ENCODE measurements at regions not wholly inside any gene's neighbourhood (a gene's known extent, or its start where the extent isn't known, plus 50 kb on each side); places are given as distances from the start of the nearest gene placed in this dataset.

DNA sequence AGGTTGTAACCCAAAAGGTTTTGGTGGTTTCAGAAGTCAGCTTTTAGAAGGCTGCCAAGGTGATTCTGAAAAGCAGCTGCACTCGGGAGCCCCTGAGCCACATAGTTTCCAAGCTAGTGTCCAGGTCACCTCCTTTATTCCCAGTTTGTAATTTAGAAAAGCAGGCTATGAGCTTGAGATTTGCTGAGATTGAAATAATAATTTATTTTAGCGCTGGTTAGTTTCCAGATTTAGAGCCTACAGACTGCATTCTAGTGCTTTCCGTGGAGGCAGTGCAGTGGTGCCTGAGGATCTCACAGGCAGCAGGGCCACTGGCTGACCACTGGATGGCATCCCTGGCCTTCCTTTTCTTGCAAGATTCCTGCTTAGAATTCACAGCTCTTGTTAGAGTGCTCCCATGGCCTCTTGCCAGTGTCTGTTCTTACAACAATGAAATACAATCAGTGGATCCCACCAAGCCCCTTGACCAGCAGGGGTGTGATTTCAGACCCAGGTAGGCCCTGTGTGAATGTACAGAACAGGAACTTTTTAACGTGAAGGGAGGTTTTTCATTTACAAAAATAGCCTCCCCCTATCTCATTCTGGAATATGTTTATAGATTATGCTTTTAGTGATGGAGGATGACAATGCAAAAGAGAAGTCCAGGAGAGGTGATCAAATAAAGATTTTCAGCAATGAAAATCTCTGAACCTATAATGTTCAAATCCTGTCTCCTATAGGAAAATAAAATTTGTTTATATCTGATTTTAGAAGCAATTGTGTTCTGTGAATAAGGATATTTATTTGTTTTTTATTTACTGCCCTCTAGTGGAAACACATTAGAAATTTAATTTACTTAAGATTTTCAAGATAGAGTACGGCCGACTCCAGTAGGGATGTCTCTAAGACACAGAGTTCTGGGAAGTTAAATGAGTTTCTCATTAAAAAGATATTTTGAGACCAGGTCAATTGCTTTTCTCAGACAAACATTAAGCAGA, 362.1 kb upstream of the STXBP6 start:
- Histone ChIP-seq H3K4me1 (no peaks in the 10 kb centered on the region), H3K4me3 (no peak overlapping the region), H3K27me3 (no peaks in the 10 kb centered on the region), H3K27ac (no peak overlapping the region), H3K36me3 (no peaks in the 10 kb centered on the region), H3K9me3 (no peaks in the 10 kb centered on the region)
- intact Hi-C loops (cut with DNase I; ENCODE audit: low total_unique reads), result no loop called here
- DNase-seq, result no peak
- TF ChIP-seq, protein P1, sequence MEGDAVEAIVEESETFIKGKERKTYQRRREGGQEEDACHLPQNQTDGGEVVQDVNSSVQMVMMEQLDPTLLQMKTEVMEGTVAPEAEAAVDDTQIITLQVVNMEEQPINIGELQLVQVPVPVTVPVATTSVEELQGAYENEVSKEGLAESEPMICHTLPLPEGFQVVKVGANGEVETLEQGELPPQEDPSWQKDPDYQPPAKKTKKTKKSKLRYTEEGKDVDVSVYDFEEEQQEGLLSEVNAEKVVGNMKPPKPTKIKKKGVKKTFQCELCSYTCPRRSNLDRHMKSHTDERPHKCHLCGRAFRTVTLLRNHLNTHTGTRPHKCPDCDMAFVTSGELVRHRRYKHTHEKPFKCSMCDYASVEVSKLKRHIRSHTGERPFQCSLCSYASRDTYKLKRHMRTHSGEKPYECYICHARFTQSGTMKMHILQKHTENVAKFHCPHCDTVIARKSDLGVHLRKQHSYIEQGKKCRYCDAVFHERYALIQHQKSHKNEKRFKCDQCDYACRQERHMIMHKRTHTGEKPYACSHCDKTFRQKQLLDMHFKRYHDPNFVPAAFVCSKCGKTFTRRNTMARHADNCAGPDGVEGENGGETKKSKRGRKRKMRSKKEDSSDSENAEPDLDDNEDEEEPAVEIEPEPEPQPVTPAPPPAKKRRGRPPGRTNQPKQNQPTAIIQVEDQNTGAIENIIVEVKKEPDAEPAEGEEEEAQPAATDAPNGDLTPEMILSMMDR (IDR thresholded peaks at IDR 0.05), result no peak

DNA sequence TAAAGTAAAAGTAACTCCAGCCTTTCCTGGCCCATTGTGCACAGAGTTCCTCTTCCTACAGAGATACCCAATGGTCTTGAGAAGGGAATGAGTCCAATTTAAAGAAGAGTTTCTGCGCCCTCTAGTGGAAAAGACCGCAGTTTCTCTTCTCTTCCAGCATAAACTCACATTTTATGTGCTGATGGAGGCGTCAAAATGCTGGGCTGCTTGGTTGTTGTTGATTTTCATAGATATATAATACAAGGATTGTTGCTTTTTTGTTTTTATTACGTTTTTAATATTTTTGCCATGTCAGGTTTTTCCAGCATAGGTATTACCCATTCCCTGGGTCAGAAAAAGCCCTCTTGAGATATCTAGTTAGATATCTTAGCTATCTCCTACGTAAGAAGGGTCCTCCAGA, 356.9 kb upstream of the STXBP6 start:
- no peak overlapping the region for H3K27ac ChIP-seq
- H3K36me3 ChIP-seq, result no peaks in the 10 kb centered on the region
- H3K27me3 ChIP-seq, result no peaks in the 10 kb centered on the region
- intact Hi-C loops (cut with DNase I; ENCODE audit: low total_unique reads), result no loop called here
- no peak for DNase-seq
- H3K4me1 ChIP-seq, result no peaks in the 10 kb centered on the region
- TF ChIP-seq, protein P1 (IDR thresholded peaks at IDR 0.05), result no peak
- no peaks in the 10 kb centered on the region for H3K9me3 ChIP-seq
- no peak overlapping the region for H3K4me3 ChIP-seq

DNA sequence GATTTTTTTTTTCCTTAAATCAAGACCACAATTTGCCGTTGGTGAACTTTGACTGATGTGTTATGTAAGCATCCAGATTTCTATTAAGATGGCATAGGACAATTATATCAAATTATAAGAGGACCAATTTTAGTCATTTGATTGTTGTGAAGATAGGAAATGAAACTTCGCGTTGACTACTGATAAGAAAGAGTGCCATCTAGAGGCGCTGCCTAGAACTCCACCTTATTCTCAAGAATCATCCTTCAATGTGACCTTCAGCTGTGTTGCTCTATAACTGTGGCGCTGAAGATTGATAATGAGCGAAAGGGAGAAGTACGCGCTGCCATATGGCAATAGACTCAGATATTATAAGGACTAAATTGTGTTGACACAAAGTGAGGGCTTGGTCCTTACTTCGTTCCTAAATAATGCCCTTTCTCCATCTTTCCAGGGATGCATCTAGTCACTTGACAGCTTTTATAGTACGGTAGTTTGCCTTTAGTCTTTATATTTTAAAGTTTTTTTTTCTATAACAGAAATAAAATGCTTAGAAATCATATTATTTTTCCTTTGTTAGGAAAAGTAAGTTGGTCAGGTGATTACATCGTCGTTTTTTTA, 350.8 kb upstream of the STXBP6 start:
- intact Hi-C loops (cut with DNase I; ENCODE audit: low total_unique reads), result no loop called here
- no peak overlapping the region for H3K4me3 ChIP-seq
- H3K36me3 ChIP-seq, result no peaks in the 10 kb centered on the region
- TF ChIP-seq, protein P1 (IDR thresholded peaks at IDR 0.05), result peak in 1 of 2 experiments; percentile 47
- H3K4me1 ChIP-seq, result no peaks in the 10 kb centered on the region
- DNase-seq, result peak in 1 of 2 donors; percentile 64
- H3K9me3 ChIP-seq, result no peaks in the 10 kb centered on the region
- no peak overlapping the region for H3K27ac ChIP-seq
- H3K27me3 ChIP-seq, result no peaks in the 10 kb centered on the region

DNA sequence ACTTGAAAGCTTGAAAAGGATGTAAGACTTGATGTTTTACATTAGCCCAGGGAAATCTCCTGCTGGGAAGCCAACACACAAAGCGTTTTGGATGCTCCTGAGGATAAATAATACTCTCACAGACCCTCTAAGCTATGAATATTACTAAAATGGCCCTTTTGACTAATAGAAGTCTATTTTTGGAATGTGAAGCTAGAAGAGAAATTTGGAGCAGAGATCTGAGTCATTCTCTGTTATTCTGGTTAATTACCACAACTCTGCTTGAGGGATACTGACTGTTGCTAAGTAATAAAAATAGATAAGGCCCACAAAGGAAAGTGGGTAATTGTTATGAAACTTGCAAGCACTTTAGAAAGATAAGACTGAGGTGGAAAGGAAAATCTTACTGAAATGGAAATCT, 346.2 kb upstream of the STXBP6 start:
- no peaks in the 10 kb centered on the region for H3K27me3 ChIP-seq
- intact Hi-C loops (cut with DNase I; ENCODE audit: low total_unique reads), result no loop called here
- DNase-seq, result no peak
- no peaks in the 10 kb centered on the region for H3K36me3 ChIP-seq
- TF ChIP-seq, protein P1 (IDR thresholded peaks at IDR 0.05), result no peak
- no peak overlapping the region for H3K27ac ChIP-seq
- H3K9me3 ChIP-seq, result no peaks in the 10 kb centered on the region
- H3K4me1 ChIP-seq, result no peaks in the 10 kb centered on the region
- H3K4me3 ChIP-seq, result no peak overlapping the region

DNA sequence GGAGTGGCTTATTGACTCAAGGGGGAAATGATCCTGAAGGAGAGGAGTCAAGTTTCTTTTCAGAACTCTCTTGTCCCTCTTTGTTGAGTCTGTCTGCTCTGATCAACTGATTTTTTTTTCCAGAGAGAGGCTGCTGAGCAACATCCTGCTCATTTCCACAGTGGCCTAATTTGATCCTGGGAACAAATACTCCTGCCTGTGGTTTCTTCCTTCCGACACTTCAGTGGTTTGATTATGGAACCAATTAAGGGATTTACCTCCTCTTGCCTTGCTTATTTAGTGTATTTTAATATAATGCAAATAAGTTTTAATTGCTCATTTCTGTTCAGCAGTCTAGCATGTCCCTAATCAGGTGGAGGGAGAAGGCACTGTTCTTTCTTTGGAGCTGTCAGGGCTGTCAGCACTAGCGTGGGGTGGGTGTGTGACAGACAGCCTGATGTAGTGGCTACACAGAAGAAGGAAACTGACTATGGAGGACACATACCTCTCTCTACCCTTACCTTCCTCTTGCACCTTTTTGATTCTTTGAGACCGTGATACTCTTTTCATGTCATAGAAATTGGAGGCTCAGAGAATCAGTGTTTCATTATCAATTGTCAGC, 344.9 kb upstream of the STXBP6 start:
- no peaks in the 10 kb centered on the region for H3K9me3 ChIP-seq
- H3K27ac ChIP-seq, result no peak overlapping the region
- TF ChIP-seq, protein P1 (IDR thresholded peaks at IDR 0.05), result no peak
- H3K4me1 ChIP-seq, result no peaks in the 10 kb centered on the region
- H3K4me3 ChIP-seq, result no peak overlapping the region
- no peaks in the 10 kb centered on the region for H3K36me3 ChIP-seq
- H3K27me3 ChIP-seq, result no peaks in the 10 kb centered on the region
- DNase-seq, result no peak
- intact Hi-C loops (cut with DNase I; ENCODE audit: low total_unique reads), result no loop called here

Measured in tibial artery (tissue), 4 donors.